ENCODE measurements at regions not wholly inside any gene's neighbourhood (a gene's known extent, or its start where the extent isn't known, plus 50 kb on each side); places are given as distances from the start of the nearest gene placed in this dataset.

DNA sequence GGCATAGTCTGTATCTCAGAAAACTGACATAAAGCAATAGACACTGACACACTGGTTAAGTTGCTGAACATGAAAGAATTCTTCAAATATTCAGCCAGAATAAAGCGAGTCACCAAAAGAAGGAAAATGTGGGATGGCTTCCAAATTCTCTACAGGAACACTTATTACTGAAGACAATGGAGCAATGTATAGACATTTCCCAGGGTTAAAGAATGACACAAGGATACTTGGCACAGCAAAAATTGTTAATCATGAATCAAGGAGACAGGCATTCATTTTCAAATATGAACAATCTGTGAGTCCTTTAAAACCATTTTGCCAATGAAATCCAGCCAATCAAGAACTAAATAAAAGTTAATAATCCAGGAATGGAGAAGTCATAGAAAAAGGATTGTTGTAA is 92.5 kb downstream of the MTX3 start:
- TF ChIP-seq CTCF (conservative IDR thresholded peaks at IDR 0.05; ENCODE audit: low read length): no peak
- no peak for TF ChIP-seq EZH2phosphoT487 (IDR thresholded peaks at IDR 0.05; ENCODE audit: borderline replicate concordance)

Measured in Loucy (cell line).